ENCODE measurements at regions not wholly inside any gene's neighbourhood (a gene's known extent, or its start where the extent isn't known, plus 50 kb on each side); places are given as distances from the start of the nearest gene placed in this dataset.

GRCh38 chr10:52563360-52563759 is 209.2 kb downstream of the MBL2 start:
- TF ChIP-seq EZH2 (IDR thresholded peaks at IDR 0.05; ENCODE audit: low read length, unreplicated experiment) (no peak), EZH2phosphoT487 (IDR thresholded peaks at IDR 0.05; ENCODE audit: borderline replicate concordance, low read length) (no peak), CTCF (conservative IDR thresholded peaks at IDR 0.05; ENCODE audit: low read depth, low read length) (no peak)
